ENCODE measurements at regions not wholly inside any gene's neighbourhood (a gene's known extent, or its start where the extent isn't known, plus 50 kb on each side); places are given as distances from the start of the nearest gene placed in this dataset.

DNA sequence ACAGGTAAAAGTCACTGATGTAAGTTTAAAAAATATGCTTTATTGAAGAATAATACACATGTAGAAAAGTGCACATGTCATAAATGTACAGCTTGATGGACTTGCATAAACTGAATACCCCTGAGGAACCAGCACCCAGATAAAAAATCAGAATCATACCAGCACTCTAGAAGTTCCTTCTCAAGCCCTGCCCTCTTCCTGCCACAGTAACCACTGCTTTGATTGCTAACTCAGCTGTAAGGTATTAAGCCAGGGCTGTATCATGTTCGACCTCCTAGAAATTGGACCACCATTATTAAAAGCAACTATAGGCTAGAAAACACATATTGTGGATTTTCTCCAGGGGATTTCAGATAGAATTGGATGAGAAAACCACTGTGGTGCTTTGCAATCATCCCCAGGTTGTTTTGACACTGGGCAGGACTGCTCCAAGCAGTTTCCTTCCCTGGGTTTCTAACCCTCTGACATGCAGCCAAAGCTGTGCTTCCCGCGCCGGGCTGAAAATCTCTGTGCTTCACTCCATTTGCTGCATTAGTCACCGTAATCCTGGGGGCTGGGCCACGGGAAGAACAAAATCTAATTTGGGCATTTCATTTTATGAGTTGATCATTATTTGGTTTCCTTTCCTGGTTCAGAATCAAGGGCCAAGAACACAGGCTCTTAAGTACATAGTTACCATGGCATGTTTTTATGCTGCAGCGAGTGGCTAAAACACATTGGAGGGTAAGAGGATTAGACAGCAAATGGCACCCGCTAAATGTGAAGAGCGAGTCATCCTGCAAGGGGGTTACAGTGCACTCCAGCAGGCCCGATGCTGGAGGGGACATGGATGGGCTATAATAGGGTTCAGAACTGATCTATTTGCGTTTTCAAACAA lies 139.4 kb upstream of the IL12B start:
- DNase-seq (ENCODE audit: extremely low read depth in 1 of 4, low spot score in 3 of 4) (no peak), ATAC-seq (no peak), FAIRE-seq (no peak)
- CTCF ChIA-PET (ENCODE audit: low intra/inter-chr PET ratio) = no interaction called here
- under 1% methylated on average over 11 of the region's 11 CpGs for WGBS (ENCODE audit: insufficient coverage, low coverage, missing lambda C conversion rate)
- Histone ChIP-seq H3K27ac (ENCODE audit: extremely low read depth, low read depth, low read length) (no peak overlapping the region), H3K27me3 (ENCODE audit: control insufficient read depth in 2 of 2, insufficient read depth in 2 of 2, low read length in 2 of 2) (no peaks in the 10 kb centered on the region), H3K79me2 (ENCODE audit: control insufficient read depth, insufficient read depth, low read length) (no peaks in the 10 kb centered on the region), H3K9me1 (ENCODE audit: control insufficient read depth, insufficient read depth, low read length) (no peaks in the 10 kb centered on the region), H4K20me1 (replicated peaks; ENCODE audit: control insufficient read depth, insufficient read depth, low read length) (no peaks in the 10 kb centered on the region), H3K9me3 (replicated peaks; ENCODE audit: control insufficient read depth, insufficient read depth, low read depth, low read length) (no peaks in the 10 kb centered on the region), H3K4me1 (replicated peaks in 1 of 2; ENCODE audit: control insufficient read depth in 2 of 2, insufficient read depth in 2 of 2, low read length in 2 of 2) (no peaks in the 10 kb centered on the region), H3K4me2 (ENCODE audit: insufficient read depth, low read length) (no peak overlapping the region), H3K36me3 (ENCODE audit: control insufficient read depth, insufficient read depth, low read length) (no peaks in the 10 kb centered on the region), H3K4me3 (no peak overlapping the region), H2AFZ (ENCODE audit: low read depth, low read length) (no peak overlapping the region), H3K9ac (ENCODE audit: insufficient read depth in 1 of 2, low read depth in 2 of 2, low read length in 2 of 2) (no peak overlapping the region)
- BruUV-seq (replicated peaks) = no TSS peak
- POLR2A ChIA-PET = no interaction called here
- TF ChIP-seq, protein P1, sequence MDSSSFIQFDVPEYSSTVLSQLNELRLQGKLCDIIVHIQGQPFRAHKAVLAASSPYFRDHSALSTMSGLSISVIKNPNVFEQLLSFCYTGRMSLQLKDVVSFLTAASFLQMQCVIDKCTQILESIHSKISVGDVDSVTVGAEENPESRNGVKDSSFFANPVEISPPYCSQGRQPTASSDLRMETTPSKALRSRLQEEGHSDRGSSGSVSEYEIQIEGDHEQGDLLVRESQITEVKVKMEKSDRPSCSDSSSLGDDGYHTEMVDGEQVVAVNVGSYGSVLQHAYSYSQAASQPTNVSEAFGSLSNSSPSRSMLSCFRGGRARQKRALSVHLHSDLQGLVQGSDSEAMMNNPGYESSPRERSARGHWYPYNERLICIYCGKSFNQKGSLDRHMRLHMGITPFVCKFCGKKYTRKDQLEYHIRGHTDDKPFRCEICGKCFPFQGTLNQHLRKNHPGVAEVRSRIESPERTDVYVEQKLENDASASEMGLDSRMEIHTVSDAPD (CRISPR knock-in tag; IDR thresholded peaks at IDR 0.05) = no peak
- TF ChIP-seq FOXM1 (IDR thresholded peaks at IDR 0.05; ENCODE audit: low read depth) = no peak
- TF ChIP-seq FOXM1 (CRISPR knock-in tag; IDR thresholded peaks at IDR 0.05; ENCODE audit: low read depth) = no peak
- TF ChIP-seq SMC3 (conservative IDR thresholded peaks at IDR 0.05; ENCODE audit: insufficient read depth, low read depth, low read length) = no peak
- TF ChIP-seq, protein P2, sequence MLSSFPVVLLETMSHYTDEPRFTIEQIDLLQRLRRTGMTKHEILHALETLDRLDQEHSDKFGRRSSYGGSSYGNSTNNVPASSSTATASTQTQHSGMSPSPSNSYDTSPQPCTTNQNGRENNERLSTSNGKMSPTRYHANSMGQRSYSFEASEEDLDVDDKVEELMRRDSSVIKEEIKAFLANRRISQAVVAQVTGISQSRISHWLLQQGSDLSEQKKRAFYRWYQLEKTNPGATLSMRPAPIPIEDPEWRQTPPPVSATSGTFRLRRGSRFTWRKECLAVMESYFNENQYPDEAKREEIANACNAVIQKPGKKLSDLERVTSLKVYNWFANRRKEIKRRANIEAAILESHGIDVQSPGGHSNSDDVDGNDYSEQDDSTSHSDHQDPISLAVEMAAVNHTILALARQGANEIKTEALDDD (IDR thresholded peaks at IDR 0.05) = no peak
- no peak for TF ChIP-seq CBFA2T2 (conservative IDR thresholded peaks at IDR 0.05)
- in situ Hi-C loops (cut with MboI) (no loop called here), intact Hi-C loops (cut with micrococcal nuclease) (no loop called here)
